Caco-2 (cell line): ENCODE measurements at regions not wholly inside any gene's neighbourhood (a gene's known extent, or its start where the extent isn't known, plus 50 kb on each side); places are given as distances from the start of the nearest gene placed in this dataset.

Experiments
- BruUV-seq: library from RNA; stranded (reverse); fragments of 400-500 nt; replicated peaks from 2 replicates; lab custom pipeline; 2021; lab: Mats Ljungman, UMichigan
- CTCF ChIA-PET: fragments of 300-600 bp; sonication (Branson Sonifier 250); formaldehyde crosslinking; loops from one replicate; lab custom pipeline; 2022; ENCODE audit warnings: antibody characterized with exemption; lab: Charles Lee
- POLR2A ChIA-PET: fragments of 300-600 bp; sonication (Branson Sonifier 250); formaldehyde crosslinking; loops from one replicate; lab custom pipeline; 2022; ENCODE audit warnings: antibody characterized with exemption; lab: Charles Lee
- DNase-seq, 2 experiments: peaks; one replicate each; pipeline versions ENCODE4 v3.0.0 to v3.0.0-alpha.2; 2020 to 2022
- H3K27me3 ChIP-seq: replicated peaks from 2 replicates; pipeline ENCODE4 v1.6.0; 2011; ENCODE audit warnings: low read length; ENCODE audit not compliant: control insufficient read depth, insufficient read depth
- H3K36me3 ChIP-seq: 2 replicates; pipeline ENCODE4 v1.5.1; 2011; ENCODE audit warnings: low read length; ENCODE audit not compliant: control insufficient read depth, insufficient read depth
- H3K4me1 ChIP-seq: fragments of 250-450 bp; sonication (Bioruptor Pico); 2 replicates; pipeline ENCODE4 v1.5.1; 2020; ENCODE audit warnings: mild to moderate bottlenecking
- H3K4me3 ChIP-seq: 2 replicates; pipeline ENCODE4 v1.5.1; 2011; ENCODE audit warnings: low read depth, mild to moderate bottlenecking, control low read depth, low read length
- H3K9me3 ChIP-seq: fragments of 250-450 bp; sonication (Bioruptor Pico); 2 replicates; pipeline ENCODE4 v1.5.1; 2020; ENCODE audit warnings: mild to moderate bottlenecking, moderate library complexity
- H3K27ac Mint-ChIP-seq: one replicate; pipeline ENCODE4 v1.8.0; 2022; ENCODE audit warnings: mixed read lengths; ENCODE audit not compliant: unreplicated experiment
- H3K27me3 Mint-ChIP-seq: one replicate; pipeline ENCODE4 v1.8.0; 2022; ENCODE audit warnings: mixed read lengths; ENCODE audit not compliant: insufficient read depth, unreplicated experiment
- H3K36me3 Mint-ChIP-seq: one replicate; pipeline ENCODE4 v1.8.0; 2022; ENCODE audit warnings: mild to moderate bottlenecking, mixed read lengths; ENCODE audit not compliant: insufficient read depth, unreplicated experiment
- H3K4me1 Mint-ChIP-seq: one replicate; pipeline ENCODE4 v1.8.0; 2022; ENCODE audit warnings: low read depth, mixed read lengths; ENCODE audit not compliant: unreplicated experiment
- H3K4me3 Mint-ChIP-seq: one replicate; pipeline ENCODE4 v1.8.0; 2022; ENCODE audit warnings: mild to moderate bottlenecking, moderate library complexity, mixed read lengths; ENCODE audit not compliant: unreplicated experiment
- H3K9me3 Mint-ChIP-seq: one replicate; pipeline ENCODE4 v1.8.0; 2022; ENCODE audit warnings: mixed read lengths; ENCODE audit not compliant: unreplicated experiment
- CTCF ChIP-seq, 2 experiments: fragments of 200-600 bp in 1 of 2; IDR thresholded peaks; 1 replicate in 1 of 2; 2 replicates in 1 of 2; pipeline versions ENCODE4 v1.5.1 to v1.8.0; 2011 to 2022; ENCODE audit warnings: antibody characterized with exemption in 1 of 2, control low read depth in 1 of 2, inconsistent platforms in 1 of 2, low read depth in 1 of 2, low read length in 1 of 2, mild to moderate bottlenecking in 1 of 2, moderate library complexity in 1 of 2; ENCODE audit not compliant: insufficient read depth in 1 of 2, severe bottlenecking in 1 of 2, unreplicated experiment in 1 of 2
- intact Hi-C: fragments of 100-400 bp; cut with micrococcal nuclease; formaldehyde crosslinking; loops from one replicate; pipeline ENCODE4 v1.10.0; 2022; ENCODE audit not compliant: unreplicated experiment

DNA sequence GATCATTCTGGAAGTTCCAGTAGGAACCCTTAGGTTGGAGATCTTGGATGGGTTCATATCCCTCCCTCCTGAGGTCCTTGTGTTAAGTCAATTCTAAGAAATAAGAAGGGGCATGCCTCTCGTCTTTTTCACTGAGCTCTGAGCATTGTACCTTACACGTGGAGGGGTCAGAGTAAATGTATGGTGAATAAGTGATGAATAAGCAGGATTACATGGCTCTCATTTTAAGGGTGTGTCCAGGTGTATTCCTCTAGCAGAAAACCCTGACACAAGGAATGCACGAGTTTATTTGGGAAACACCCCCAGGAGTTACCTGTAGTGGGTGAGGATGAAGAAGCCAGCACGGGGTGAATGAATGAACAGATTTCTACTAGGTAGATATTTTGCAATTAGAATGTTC, 400.2 kb downstream of the KIF16B start:
- DNase-seq, result no peak
- H3K27me3 ChIP-seq, result peaks cover 1% of the 10 kb centered on the region
- Mint-ChIP-seq H3K4me1 (no peaks in the 10 kb centered on the region), H3K36me3 (no peaks in the 10 kb centered on the region), H3K27me3 (peaks cover 10% of the 10 kb centered on the region), H3K9me3 (no peaks in the 10 kb centered on the region), H3K27ac (no peak overlapping the region), H3K4me3 (no peak overlapping the region)
- ChIA-PET POLR2A (no interaction called here), CTCF (no interaction called here)
- intact Hi-C loops, result no loop called here
- no peak for TF ChIP-seq CTCF (IDR thresholded peaks at IDR 0.05; ENCODE audit: insufficient read depth in 1 of 2, low read depth in 1 of 2, low read length in 1 of 2, severe bottlenecking in 1 of 2, unreplicated experiment in 1 of 2)
- no TSS peak for BruUV-seq
- H3K4me3 ChIP-seq, result no peak overlapping the region
- no peaks in the 10 kb centered on the region for H3K36me3 ChIP-seq
- H3K9me3 ChIP-seq, result no peaks in the 10 kb centered on the region
- H3K4me1 ChIP-seq, result no peaks in the 10 kb centered on the region

- Histone ChIP-seq H3K4me1 (no peaks in the 10 kb centered on the region), H3K9me3 (no peaks in the 10 kb centered on the region), H3K4me3 (no peak overlapping the region), H3K36me3 (no peaks in the 10 kb centered on the region), H3K27me3 (peaks cover 1% of the 10 kb centered on the region)
- Mint-ChIP-seq H3K4me3 (no peak overlapping the region), H3K4me1 (no peaks in the 10 kb centered on the region), H3K27ac (no peak overlapping the region), H3K9me3 (no peaks in the 10 kb centered on the region), H3K27me3 (peaks cover 10% of the 10 kb centered on the region), H3K36me3 (no peaks in the 10 kb centered on the region)
- intact Hi-C loops, result no loop called here
- TF ChIP-seq CTCF (IDR thresholded peaks at IDR 0.05; ENCODE audit: insufficient read depth in 1 of 2, low read depth in 1 of 2, low read length in 1 of 2, severe bottlenecking in 1 of 2, unreplicated experiment in 1 of 2), result no peak
- POLR2A ChIA-PET, result no interaction called here
- BruUV-seq, result no TSS peak
- no peak for DNase-seq
- CTCF ChIA-PET, result no interaction called here
These were observed 402.1 kb downstream of the KIF16B start for GRCh38 chr20:16171180-16171579.

DNA sequence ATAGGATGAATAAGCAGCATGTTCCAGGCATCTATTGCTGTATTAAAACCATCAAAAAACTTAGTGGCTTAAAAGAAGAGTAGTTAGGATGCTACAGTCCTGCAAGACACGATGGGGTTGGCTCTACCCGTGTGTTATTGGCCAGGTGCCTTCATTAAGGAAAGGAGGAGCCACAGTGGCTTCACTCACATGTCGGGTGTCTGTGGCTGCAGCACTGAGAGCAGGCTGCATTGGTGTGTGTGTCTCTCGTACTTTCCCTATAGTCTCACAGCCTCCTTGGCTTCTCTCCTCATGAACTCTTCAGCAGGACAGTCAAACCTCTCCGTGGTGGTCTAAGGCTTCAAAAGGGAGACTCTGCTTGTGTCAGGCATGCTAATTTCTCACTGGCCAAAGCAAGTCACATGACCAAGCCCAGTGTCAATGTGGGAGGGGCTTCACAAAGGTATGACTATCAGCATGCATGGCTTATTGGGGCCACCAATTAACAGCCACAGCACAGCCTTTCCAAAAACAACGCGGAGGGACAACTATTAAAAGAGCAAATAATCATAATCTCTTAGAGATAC, 402.8 kb downstream of the KIF16B start:
- ChIA-PET POLR2A (no interaction called here), CTCF (no interaction called here)
- Mint-ChIP-seq H3K27ac (no peak overlapping the region), H3K27me3 (peaks cover 10% of the 10 kb centered on the region), H3K9me3 (no peaks in the 10 kb centered on the region), H3K4me1 (no peaks in the 10 kb centered on the region), H3K36me3 (no peaks in the 10 kb centered on the region), H3K4me3 (no peak overlapping the region)
- no peak for DNase-seq
- Histone ChIP-seq H3K4me3 (no peak overlapping the region), H3K36me3 (no peaks in the 10 kb centered on the region), H3K4me1 (no peaks in the 10 kb centered on the region), H3K27me3 (peaks cover 1% of the 10 kb centered on the region), H3K9me3 (no peaks in the 10 kb centered on the region)
- no TSS peak for BruUV-seq
- intact Hi-C loops, result no loop called here
- no peak for TF ChIP-seq CTCF (IDR thresholded peaks at IDR 0.05; ENCODE audit: insufficient read depth in 1 of 2, low read depth in 1 of 2, low read length in 1 of 2, severe bottlenecking in 1 of 2, unreplicated experiment in 1 of 2)
